Lung microvascular endothelial cell (primary cell): ENCODE measurements at regions not wholly inside any gene's neighbourhood (a gene's known extent, or its start where the extent isn't known, plus 50 kb on each side); places are given as distances from the start of the nearest gene placed in this dataset.
"Not testable (repeated sequence)": the region's sequence is repeated elsewhere in the genome, so short reads cannot be mapped to it uniquely, and the experiment has no call there.

Experiments used
- DNase-seq, 2 donors: peaks; one replicate each; pipeline versions ENCODE4 v3.0.0 to v3.0.0-alpha.2; 2010; ENCODE audit warnings: low read depth in 2 of 2

DNA sequence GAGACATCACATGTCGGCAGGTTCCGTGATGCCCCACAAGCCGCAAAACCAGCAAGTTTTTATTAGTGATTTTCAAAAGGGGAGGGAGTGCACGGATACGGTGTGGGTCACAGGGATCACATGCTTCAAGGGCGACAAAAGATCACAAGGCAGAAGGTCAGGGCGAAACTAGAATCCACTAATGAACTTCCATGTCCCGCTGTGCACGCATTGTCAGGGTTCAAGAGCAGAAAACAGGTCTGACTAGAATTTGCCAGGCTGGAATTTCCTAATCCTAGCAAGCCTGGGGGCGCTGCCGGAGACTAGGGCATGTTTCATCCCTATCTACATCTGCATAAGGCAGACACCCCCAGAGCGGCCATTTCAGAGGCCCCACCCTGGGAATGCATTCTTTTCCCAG lies 225.2 kb downstream of the NPHP4 start:
- not testable (repeated sequence) for DNase-seq

DNA sequence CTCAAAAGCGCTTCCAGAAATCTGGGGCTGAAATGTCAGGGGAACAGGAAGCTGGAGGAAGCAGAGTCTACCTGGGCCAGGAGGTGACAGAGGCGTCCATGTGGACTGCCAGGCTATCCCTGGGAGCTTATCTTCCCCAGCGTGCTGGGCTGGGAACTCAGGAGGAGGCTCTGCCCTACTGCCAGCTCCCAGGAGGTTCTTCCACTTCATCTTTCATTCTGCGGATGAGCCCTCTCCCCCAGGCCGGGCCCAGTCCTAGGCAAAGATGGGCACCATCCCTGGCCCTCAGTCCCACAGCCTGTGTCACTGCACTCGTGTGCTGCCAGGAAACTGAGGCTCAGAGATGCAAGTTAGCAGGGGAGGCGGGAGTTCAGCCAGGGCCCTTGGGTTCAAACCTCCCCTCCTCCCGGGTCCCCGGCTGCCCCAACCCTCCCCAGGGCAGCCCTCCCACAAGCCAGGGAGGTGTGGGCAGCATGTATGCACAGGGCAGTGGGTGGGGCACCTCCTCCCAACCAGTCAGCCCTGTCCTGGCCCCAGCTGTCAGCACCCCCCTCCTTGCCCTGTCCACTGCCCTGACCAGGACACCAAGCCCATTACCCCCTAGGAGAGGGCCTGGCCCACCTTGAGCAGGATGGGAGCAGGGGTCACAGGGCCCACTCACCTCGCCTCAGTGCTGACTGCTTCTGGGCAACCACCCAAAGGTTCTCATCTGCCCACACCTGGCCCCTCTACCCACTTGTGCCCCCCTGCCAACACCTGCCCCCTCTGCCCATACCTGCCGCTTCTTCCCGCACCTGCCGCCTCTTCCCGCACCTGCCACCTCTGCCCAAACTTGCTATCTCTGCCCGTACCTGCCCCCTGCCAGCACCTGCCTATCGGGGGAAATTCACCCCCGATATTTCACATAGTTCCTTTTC lies 226.0 kb downstream of the NPHP4 start:
- no peak for DNase-seq

DNA sequence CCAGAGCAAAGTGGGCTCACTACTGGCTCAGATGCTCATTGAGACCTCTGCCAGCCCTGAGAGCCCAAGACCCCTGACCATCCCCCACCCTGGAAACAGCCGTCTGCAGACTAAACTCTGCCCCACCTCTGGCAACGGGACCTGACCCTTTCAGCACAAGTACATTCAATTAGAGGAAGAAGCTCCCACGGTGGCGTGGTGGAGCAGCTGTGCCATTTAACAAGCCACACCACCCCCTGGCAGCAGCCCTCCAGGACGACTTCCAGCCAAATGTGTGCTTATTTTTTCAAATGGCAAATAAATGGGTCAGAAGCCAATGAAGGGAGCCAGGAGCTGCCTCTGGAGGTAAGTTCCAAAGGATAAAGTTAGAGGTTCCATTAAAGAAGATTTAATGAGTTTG lies 226.7 kb downstream of the NPHP4 start:
- no peak for DNase-seq

DNA sequence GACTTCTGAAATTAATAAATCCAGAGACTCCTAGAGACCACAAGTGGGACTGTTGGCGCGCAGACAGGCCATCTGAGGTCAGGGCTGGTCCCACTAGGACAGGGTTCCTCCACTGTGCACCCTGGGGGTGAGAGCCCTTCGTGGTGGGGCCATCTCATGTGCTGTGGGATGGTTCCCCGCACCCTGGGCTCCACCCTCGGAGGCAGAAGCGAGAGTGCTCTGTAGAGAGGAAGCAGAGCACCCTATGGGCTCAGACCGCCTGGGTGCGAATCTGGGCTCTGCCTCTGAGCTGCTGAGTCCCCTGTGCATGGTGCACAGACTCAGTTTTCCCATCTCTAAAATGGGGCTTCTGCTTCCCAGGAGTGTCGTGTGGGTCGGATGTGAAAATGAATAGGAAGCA lies 227.3 kb downstream of the NPHP4 start:
- DNase-seq = no peak

GRCh38 chr1:5764464-5764863 lies 227.8 kb downstream of the NPHP4 start:
- DNase-seq = no peak

DNA sequence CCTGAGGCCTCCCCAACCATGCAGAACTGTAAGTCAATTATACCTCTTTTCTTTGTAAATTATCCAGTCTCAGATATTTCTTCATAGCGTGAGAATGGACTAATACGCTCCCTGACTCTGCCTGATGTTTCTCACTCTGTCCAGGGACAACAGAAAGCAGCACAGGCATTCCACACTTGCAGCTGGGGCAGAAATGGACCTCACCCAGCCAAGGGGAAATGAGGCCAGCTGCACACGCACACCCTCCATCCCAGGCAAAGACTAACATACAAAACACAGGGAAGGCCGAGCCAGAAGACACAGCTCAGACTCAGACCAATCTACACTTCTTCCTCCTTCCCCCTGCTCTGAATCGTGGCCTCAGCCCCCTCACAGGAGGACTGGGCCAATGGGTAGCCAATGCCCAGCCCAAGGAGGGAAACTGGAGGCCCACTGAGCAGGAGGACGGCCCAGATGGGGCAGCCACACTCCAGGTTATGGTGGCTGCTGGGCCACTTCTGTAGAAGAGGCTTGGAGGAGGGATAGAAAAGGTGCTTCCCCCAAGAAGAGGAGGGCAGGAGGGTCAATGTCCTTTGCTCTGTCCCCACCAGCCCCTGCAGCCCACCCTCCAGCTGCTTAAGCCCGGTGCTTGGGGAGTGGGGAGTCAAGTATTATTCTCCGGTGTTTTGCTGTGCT lies 228.4 kb downstream of the NPHP4 start:
- no peak for DNase-seq

- DNase-seq = no peak
Observed at GRCh38 chr1:5758859-5759578, 233.2 kb downstream of the NPHP4 start.

DNA sequence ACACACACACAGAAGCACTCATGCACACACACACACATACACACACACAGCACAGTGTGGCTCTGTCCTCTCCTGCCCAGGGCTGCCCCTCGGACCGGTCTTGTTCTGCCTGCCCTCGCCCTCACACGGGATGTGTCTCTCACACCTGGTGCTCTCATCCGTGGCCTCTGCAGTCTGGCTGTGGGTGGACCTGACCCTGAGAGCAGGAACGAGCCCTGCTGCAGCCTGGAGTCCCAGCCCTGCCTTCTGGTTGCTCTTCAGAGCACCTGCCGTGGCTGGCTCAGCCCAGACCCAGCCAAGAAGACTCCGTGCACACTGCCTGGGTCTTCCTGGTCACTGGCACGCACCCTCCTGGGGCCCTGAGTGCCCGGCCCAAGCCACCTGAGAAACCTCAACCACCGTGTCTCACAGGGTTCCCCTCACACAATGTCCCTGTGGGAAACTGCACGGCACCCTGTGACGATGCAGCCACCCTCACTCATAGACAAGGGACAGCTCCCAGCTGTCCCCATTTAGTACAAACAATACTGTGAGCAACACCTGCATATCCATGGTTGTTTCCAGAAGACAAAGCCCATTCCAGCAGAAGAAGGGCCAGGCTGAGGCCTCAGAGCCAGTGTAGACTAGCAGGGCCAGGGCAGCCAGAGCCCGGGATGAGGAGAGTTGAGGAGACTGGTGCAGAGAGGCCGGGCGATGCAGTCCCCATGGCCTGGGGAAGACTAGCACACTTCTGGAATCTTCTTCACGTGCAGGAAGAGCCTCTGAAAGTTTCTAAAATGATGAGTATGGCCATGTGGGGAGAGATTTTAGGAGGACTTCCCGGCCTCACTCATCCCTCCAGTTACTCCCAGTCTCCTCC lies 234.0 kb downstream of the NPHP4 start:
- DNase-seq = no peak

- no peak for DNase-seq
Observed at GRCh38 chr1:5757187-5757805, 234.9 kb downstream of the NPHP4 start.

GRCh38 chr1:5756434-5757186 lies 235.6 kb downstream of the NPHP4 start:
- no peak for DNase-seq

GRCh38 chr1:5755552-5756125 lies 236.6 kb downstream of the NPHP4 start:
- DNase-seq = no peak

DNA sequence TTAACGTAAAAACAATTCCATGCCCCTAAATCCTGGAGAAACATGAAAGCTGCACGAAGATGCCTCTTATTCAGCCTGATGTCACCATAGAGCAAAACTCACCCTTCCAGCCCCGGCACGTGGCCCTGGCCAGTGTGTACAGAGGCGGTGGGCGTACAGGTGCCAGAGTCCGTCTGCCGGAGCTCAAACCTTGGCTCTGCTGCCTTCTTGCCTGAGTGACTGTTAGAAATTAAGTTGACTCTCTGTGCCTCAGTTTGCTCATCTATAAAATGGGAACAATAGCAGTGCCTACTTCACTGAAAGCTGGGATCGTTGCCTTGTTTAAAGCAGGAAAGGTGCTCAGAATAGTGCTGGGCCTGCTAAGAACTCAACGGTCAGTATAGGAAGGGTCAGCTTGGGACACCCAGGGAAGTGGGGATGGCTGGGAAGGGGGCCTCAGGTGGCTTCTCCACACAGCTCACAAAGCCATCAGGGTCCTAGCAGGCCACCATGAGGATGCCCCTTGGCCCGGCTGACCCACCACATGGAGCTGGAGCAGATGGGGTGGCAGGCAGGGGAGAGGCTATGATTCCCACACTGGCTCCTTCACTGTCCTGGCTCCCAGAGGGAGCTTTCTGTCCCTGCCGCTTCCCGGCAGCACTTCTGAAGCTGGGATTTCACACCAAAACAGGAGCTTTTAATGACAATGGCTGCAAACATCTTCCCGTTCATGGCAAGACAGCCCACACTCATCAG lies 237.2 kb downstream of the NPHP4 start:
- no peak for DNase-seq

GRCh38 chr1:5753549-5754421 lies 238.4 kb downstream of the NPHP4 start:
- no peak for DNase-seq

DNA sequence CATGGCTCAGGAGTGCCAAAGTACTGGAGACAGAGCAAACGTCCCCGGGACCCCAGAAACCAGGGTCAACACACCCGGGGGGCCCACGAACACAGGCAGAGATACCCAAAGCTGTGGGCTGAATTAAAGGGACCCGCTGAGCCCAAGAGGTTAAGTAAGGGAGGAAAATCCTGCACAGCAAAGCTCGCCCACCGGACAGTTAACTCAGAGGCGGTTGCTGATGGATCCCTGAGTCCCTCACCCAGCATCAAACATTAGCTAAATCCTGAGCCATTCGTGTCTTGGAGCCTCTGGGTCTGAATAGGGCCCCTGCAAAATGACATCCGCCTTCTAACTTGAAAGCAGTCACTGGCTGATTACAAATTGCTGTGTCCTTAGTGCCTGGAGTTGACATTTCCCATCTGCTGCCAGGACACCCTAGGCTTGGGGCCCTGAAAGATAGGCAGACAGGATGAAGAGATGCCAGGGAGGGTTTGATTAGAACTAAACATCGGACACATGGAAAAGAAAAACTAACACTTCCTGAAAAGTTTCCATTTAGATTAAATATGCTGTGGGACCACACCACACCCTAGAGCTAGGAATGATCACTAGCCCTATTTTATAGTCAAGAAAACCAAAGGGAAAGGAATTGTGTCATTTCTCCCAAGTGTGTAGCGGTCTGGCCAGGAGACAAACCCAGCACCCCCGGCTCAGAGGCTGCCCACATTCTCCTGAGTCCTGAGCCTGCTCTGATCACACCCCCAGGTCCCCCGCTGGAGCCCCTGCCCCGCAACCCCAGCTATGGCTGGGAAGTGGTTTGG lies 239.3 kb downstream of the NPHP4 start:
- no peak for DNase-seq

DNA sequence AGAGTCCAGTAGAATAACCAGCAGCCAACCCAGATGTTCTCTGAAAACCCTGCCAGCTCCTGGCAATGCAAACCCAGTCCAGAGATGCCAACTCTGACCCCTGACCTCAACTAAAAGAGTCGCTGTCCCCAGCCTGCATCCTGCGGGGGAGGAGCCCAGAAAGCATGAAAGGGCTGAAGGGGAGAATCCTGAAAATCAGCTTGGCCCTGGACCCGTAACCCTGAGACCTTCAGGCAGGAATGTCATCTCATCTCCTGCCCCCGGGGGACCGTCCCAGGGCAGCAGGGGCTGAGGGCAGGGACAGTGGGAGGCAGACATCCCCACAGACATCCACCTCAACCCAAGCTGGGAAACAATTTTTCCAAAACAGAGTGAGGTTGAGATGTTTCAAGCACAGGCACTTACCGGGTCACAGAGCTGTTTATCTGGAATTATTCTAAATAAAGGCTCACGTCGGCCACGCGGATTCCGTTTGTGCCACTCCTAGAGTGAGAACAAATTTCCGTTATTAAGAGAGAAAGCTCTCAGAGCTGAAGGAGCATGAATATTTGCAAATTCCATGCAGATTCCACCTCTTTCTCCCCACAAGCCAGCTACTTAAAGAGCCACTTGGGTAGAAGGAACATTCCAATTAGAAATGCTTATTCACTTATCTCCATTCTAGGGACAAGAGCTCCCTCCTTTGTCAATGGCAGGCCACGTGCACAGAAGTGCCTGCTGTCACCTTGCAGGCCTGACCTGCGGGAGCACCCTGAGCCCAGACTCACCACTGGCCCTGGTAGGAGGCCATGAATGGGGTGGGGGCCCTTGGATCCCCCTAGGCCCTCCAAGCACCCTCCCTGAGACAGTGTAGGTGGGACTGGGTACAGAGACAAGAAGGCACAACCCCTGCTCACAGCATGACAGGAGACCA lies 240.1 kb downstream of the NPHP4 start:
- DNase-seq = no peak

- no peak for DNase-seq
Observed at GRCh38 chr1:5751163-5751540, 241.1 kb downstream of the NPHP4 start.
